HT1080 (cell line): ENCODE measurements at regions not wholly inside any gene's neighbourhood (a gene's known extent, or its start where the extent isn't known, plus 50 kb on each side); places are given as distances from the start of the nearest gene placed in this dataset. TPM values are rescaled to one million over a fixed set of nuclear protein-coding genes. Genes with fewer than 3 reads are reported as not detected.
"Not testable (repeated sequence)": the region's sequence is repeated elsewhere in the genome, so short reads cannot be mapped to it uniquely, and the experiment has no call there.

Experiments
- DNase-seq: peaks from one replicate; pipeline ENCODE4 v3.0.0-alpha.2; 2015; ENCODE audit warnings: low read depth
- small RNA-seq: library from RNA; depleted of rRNA; stranded (forward); fragments of <200 nt; gene quantifications from one replicate; pipeline ENCODE3, GENCODE V24; 2014

DNA sequence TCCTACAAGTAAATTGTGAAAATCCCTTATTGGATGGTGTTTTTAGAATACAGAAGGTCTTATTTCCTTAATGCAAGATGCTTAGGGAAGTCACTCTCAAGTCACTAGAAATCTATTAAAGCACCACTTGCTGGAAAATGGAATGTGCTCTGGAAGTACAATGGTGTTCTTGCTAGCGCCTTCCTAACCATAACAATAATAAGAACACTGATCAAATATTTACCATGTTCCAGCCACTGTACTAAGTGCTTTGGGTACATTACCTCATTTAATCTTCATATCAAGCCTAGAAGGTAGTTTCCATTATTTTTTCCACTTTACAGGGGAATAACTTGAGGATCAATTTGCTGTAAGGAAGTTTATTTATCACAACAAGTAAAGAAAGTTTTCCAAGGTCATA is 75.1 kb downstream of the FAM72B start:
- not testable (repeated sequence) for DNase-seq

DNA sequence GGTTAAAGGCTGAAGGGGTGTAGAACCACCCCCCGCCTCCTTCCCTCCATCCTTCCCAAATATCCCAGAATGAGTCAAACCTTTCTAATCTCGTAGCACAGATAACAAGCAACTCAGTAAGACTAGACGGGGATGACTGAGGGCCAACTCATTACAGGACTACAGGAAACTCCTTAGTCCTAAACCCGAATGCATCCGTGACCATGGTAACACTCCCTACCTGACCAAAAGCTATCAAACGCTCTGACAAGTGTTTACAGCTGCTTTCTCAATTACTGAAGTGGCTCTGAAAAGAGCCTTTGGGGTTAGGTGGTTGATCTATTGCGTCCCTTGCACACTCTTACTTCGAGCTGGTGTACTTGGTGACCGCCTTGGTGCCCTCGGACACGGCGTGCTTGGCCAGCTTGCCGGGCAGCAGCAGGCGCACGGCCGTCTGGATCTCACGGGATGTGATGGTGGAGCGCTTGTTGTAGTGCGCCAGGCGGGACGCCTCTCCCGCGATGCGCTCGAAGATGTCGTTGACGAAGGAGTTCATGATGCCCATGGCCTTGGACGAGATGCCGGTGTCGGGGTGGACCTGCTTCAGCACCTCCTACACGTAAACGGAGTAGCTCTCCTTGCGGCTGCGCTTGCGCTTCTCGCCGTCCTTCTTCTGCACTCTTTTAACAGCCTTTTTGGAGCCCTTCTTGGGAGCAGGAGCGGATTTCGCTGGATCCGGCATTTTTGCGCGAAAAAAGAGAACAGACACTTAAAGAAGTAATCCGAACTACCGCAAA is 67.4 kb downstream of the FAM72B start:
- not testable (repeated sequence) for DNase-seq

DNA sequence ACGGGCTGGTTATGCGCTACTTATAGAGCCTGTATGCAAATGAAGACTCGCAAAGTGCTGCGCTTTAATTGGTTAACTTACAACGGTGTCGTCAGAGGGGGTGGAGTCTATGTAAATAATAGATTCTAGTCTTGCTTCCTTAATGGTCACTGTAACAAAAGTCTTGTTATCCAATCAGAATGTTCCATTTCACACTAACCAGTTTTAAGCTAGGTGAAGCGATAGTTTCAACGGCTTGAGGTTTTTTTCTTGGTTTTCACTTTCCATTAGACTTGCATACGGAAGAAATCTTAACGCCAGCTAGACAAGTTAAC is 66.9 kb downstream of the FAM72B start:
- not testable (repeated sequence) for DNase-seq

DNA sequence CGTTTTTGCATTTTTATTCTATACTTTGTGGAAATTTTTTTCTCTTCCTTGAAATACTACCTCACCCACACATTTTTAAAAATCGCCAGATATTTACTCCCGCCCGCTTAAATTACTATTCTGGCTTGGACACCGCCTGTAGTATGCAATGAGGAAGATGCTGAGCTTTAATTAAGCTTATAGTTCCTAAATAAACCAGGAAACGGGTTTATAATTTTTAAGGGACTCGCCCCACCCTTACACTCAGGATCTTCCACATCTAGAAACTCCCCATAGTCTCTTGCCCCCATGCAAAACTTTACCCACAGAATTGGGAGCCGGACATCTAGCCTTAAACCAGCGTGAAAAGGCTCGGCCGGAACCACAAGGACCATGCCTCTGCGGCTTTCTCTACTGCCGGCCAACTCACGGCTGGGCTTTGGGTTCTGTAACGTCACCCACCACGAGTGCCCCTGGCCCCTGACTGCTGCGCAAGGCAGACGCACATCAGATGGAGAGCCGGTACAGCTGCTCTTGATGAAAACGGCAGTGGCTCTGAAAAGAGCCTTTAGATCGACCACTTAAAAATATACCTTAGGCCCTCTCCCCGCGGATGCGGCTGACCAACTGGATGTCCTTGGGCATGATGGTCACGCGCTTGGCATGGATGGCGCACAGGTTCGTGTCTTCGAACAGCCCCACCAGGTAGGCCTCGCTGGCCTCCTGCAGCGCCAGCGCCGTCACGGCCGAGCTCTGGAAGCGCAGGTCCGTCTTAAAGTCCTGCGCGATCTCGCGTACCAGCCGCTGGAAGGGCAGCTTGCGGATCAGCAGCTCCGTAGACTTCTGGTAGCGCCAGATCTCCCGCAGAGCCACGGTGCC is 66.3 kb downstream of the FAM72B start:
- DNase-seq = not testable (repeated sequence)

Small RNAs in the stretch of these regions (small RNA-seq; reads per million reads assigned to genes)
- gene RF00003 (not detected), gene RNVU1-4 (not detected)
